ENCODE measurements at regions not wholly inside any gene's neighbourhood (a gene's known extent, or its start where the extent isn't known, plus 50 kb on each side); places are given as distances from the start of the nearest gene placed in this dataset.
A peak's percentile ranks its signal among the peaks of the same experiment; 100 is the strongest.

DNA sequence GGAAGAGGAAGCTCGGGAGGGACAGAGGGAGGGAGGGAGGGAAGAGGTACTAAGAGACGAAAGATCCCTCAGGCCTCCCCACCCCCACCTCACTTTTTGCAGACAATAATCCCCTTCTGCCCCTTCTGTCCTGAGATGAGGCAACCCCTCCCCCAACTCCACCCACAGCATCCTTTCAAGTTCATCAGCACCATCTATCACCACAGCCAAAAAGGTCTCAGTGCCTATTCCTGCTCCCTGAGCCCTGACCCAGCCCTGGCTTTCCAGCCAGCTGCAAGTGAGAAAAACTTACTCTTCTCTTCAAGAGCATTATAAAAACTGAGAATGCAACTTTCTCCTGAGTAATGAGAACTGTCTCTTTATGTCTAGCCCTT, 133.2 kb upstream of the LRFN2 start:
- DNase-seq (ENCODE audit: low read depth in 1 of 2, low spot score in 2 of 2): no peak
- Histone ChIP-seq H3K27ac (ENCODE audit: low read depth, low read length) (no peak overlapping the region), H2BK20ac (ENCODE audit: low read length) (peak overlapping the region; percentile 91; the same call in 1 of the 2 replicates), H3K4me2 (ENCODE audit: insufficient read depth in 1 of 2, low read depth in 2 of 2, low read length in 2 of 2) (peak overlapping the region; percentile 43 to 65; a peak in 2 of 4 replicates), H2BK5ac (ENCODE audit: low read depth, low read length) (0 out of 2 replicates have a peak overlapping the region, but pooled peaks have one; percentile 52), H3K23ac (ENCODE audit: insufficient read length) (no peak overlapping the region), H3K4me3 (ENCODE audit: extremely low read depth in 1 of 4, insufficient read depth in 2 of 4, low read depth in 3 of 4, low read length in 4 of 4) (no peak overlapping the region), H3K4me1 (replicated peaks in 1 of 4; ENCODE audit: control insufficient read depth in 3 of 4, insufficient read depth in 4 of 4, low read length in 3 of 4) (peaks cover 4 to 12% (median 8%) of the 10 kb centered on the region in 4 experiments), H2AK5ac (ENCODE audit: low read depth, low read length) (no peak overlapping the region; the same call in 1 of the 2 replicates), H2AFZ (ENCODE audit: low read length) (peak overlapping the region; percentile 93; the same call in 1 of the 2 replicates), H3K9me3 (ENCODE audit: insufficient read depth in 2 of 2, low read depth in 1 of 2, low read length in 1 of 2) (no peaks in the 10 kb centered on the region), H3K56ac (replicated peaks; ENCODE audit: insufficient read length, low read depth, low read length) (no peak overlapping the region), H3K27me3 (replicated peaks in 1 of 4; ENCODE audit: control insufficient read depth in 3 of 4, extremely low read depth in 1 of 4, insufficient read depth in 3 of 4, low read length in 3 of 4) (no peaks in the 10 kb centered on the region; a peak in 1 of 7 replicates), H3K9ac (replicated peaks in 1 of 4; ENCODE audit: extremely low read depth in 1 of 4, low read depth in 3 of 4, low read length in 3 of 4) (no peak overlapping the region), H3K79me1 (ENCODE audit: low read depth, low read length) (no peaks in the 10 kb centered on the region), H4K20me1 (replicated peaks in 1 of 2; ENCODE audit: control insufficient read depth in 1 of 2, insufficient read depth in 2 of 2, low read length in 2 of 2) (no peaks in the 10 kb centered on the region), H3K23me2 (ENCODE audit: low read depth, low read length) (peaks cover 3% of the 10 kb centered on the region; the same call in 1 of the 2 replicates), H3K36me3 (ENCODE audit: control insufficient read depth in 2 of 4, insufficient read depth in 4 of 4, low read length in 3 of 4) (no peaks in the 10 kb centered on the region), H3K14ac (ENCODE audit: insufficient read length) (no peak overlapping the region), H4K91ac (replicated peaks; ENCODE audit: insufficient read length, low read length) (no peak overlapping the region), H3K4ac (replicated peaks; ENCODE audit: insufficient read length, low read depth, low read length) (no peak overlapping the region), H4K5ac (ENCODE audit: insufficient read length, low read depth, low read length) (no peak overlapping the region), H2BK120ac (replicated peaks; ENCODE audit: low read depth, low read length) (no peak overlapping the region), H3K18ac (ENCODE audit: extremely low read depth, low read length) (no peak overlapping the region; the same call in 1 of the 2 replicates), H2BK15ac (ENCODE audit: low read length) (no peak overlapping the region), H2BK12ac (ENCODE audit: low read depth, low read length) (peak overlapping the region; percentile 18; the same call in 1 of the 2 replicates), H4K8ac (ENCODE audit: extremely low read depth, insufficient read depth, low read length) (no peak overlapping the region), H3K79me2 (ENCODE audit: control insufficient read depth in 1 of 2, insufficient read depth in 2 of 2, low read length in 2 of 2) (no peaks in the 10 kb centered on the region)
- ChIA-PET POLR2A (ENCODE audit: partially characterized antibody) (interaction anchor here (0.8 kb wide), 1 partner anchor 14 kb away, joined by 3 read pairs; no protein-coding TSS in a partner anchor), CTCF (ENCODE audit: partially characterized antibody) (interaction anchor here (0.8 to 1.8 kb wide), 8 partner anchors 8 to 387 kb away, joined by 3 to 5 read pairs (median 3); partner anchors contain the start of gene UNC5CL)
- no CpG with 5 or more reads among the region's 2 CpGs for WGBS, 2 experiments (ENCODE audit: extremely low coverage in 1 of 2, insufficient coverage in 1 of 2, insufficient read length in 1 of 2, insufficient replicate concordance in 2 of 2, low coverage in 1 of 2, low lambda C conversion rate in 2 of 2, missing lambda C conversion rate in 1 of 2)
- TF ChIP-seq NANOG (IDR thresholded peaks at IDR 0.05; ENCODE audit: insufficient read depth, low read depth, low read length, poor library complexity, severe bottlenecking) (no peak), HDAC6 (IDR thresholded peaks at IDR 0.05; ENCODE audit: low read depth, low read length) (no peak), SP4 (IDR thresholded peaks at IDR 0.05; ENCODE audit: low read length) (no peak), NRF1 (IDR thresholded peaks at IDR 0.05; ENCODE audit: low read depth, low read length) (no peak), TAF1 (IDR thresholded peaks at IDR 0.05; ENCODE audit: low read depth, low read length) (no peak), KDM4A (IDR thresholded peaks at IDR 0.05; ENCODE audit: low read depth, low read length, severe bottlenecking) (no peak), JUN (IDR thresholded peaks at IDR 0.05; ENCODE audit: low read depth, low read length) (no peak), MAFK (IDR thresholded peaks at IDR 0.05; ENCODE audit: low read depth, low read length) (no peak), SP1 (IDR thresholded peaks at IDR 0.05; ENCODE audit: low read depth, low read length) (no peak), RFX5 (IDR thresholded peaks at IDR 0.05; ENCODE audit: borderline replicate concordance, low read depth, low read length) (no peak)
- TF ChIP-seq, protein P1, sequence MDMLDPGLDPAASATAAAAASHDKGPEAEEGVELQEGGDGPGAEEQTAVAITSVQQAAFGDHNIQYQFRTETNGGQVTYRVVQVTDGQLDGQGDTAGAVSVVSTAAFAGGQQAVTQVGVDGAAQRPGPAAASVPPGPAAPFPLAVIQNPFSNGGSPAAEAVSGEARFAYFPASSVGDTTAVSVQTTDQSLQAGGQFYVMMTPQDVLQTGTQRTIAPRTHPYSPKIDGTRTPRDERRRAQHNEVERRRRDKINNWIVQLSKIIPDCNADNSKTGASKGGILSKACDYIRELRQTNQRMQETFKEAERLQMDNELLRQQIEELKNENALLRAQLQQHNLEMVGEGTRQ (IDR thresholded peaks at IDR 0.05; ENCODE audit: low read length): no peak
- no peak for FAIRE-seq
